ENCODE measurements at regions not wholly inside any gene's neighbourhood (a gene's known extent, or its start where the extent isn't known, plus 50 kb on each side); places are given as distances from the start of the nearest gene placed in this dataset.

GRCh38 chr4:3703677-3704521 lies 62.3 kb upstream of the ADRA2C start:
- DNase-seq: no peak

- no peak for DNase-seq
Observed at GRCh38 chr4:3703343-3703676, 62.9 kb upstream of the ADRA2C start.

- no peak for DNase-seq
Observed at GRCh38 chr4:3702561-3703221, 63.5 kb upstream of the ADRA2C start.

GRCh38 chr4:3701736-3702560 lies 64.2 kb upstream of the ADRA2C start:
- DNase-seq: no peak

GRCh38 chr4:3701271-3701734 lies 64.9 kb upstream of the ADRA2C start:
- DNase-seq: no peak

GRCh38 chr4:3700736-3701135 lies 65.4 kb upstream of the ADRA2C start:
- DNase-seq: no peak

GRCh38 chr4:3700223-3700622 lies 66.0 kb upstream of the ADRA2C start:
- no peak for DNase-seq

DNA sequence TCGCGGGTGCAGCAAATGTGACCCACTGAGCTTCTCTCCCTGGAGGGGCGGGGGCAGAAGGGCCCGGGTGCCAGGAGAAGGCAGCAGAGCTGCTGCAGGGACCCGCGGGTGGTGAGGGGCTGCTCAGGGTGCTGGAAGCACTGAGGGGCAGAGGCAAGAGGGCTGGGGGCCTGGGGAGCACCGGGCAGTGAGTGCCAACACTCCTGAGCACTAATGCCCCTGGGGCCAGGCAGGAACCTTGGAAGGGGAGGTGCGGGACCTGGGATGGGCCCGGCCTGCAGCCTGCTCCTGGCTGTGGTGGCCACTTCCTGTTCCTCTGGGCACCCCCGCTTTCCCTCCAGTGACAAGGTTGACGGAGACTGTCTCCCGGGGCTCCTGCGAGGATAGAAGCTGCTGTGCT lies 66.5 kb upstream of the ADRA2C start:
- no peak for DNase-seq

- DNase-seq: no peak
Observed at GRCh38 chr4:3699261-3699660, 66.9 kb upstream of the ADRA2C start.

DNA sequence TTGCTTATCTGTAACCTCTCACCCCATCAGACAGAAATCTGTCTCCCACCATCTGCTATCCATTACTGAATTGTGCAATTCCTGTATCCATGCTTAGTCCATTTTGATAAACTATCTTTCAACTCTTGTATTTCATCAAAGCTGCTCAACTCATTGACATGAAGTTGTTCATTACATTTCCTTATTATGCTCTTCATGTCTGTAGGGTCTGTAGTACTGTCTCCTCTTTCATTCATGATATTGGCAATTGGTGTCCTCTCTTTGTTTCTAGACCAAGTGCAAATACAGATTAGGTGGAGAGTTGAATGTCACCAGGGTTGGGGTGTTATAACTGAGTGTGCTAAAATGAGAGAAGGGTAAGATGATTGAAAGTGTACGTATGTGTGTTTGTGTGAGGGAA lies 69.2 kb upstream of the ADRA2C start:
- no peak for DNase-seq

- no peak for DNase-seq
Observed at GRCh38 chr4:3690551-3691152, 75.5 kb upstream of the ADRA2C start.

- DNase-seq: no peak
Observed at GRCh38 chr4:3689576-3690550, 76.3 kb upstream of the ADRA2C start.

DNA sequence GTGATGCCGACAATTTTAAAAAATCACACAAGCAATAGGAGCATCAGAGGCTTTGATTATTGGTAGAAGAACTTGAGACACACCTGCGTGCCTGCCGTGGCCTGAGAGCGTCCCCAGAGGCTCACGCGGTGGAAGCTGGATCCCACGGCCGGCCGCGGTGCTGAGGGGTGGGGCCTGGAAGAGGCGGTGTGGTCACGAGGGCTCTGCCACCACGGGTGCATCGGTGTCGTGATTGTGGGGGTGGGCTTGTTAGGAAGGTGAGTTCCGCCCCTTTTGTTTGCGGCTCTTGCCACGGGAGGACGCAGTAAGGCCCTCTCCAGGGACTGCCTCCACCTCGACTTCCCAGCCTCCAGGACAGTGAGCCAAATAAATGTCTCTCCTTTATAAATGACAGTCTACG lies 77.2 kb upstream of the ADRA2C start:
- no peak for DNase-seq

DNA sequence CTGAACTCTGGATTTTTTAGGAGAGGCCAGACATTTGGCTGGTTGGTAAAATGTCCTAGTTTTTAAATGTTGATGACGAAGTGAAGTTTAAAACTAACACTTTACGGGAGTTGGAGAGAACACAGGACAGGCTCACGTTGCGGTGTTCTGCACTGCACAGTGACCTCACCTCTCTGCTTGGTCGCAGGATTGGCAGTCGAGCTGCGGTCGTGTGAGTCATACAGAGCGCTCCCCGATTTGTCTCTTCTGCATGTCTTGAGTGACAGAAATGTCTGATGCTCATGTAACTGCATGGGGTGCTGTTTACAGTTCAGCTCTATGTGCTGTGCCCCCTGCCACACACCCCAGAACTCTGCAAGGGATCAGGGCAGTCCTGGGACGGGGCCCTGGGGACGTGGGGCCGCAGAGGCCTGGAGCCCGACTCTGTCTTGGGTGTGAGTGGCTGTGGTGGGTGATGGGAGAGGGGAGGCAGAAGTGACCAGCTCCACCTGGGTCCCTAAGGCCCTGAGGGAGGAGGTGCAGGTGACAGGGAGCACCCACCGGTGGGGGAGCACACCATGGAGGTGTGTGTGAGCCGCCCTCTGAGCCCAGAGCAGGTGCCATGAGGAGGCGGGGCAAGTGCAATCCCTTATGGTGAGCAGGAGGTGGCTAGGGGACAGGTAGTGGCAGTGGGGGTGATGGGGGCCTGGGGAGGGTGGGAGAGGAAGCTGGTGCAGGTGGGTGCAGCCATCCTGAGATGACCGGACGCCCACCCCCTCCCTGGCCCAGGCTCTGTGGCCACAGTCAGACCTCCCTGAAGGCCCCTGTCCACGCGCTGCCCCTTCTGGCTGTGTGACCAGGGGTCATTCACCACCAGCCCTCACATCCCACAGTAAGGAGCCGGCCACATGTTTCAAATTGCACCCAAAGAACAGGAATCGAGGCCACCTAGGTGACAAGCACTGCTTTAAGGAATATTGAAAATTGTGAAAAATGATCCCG lies 77.9 kb upstream of the ADRA2C start:
- DNase-seq: no peak

DNA sequence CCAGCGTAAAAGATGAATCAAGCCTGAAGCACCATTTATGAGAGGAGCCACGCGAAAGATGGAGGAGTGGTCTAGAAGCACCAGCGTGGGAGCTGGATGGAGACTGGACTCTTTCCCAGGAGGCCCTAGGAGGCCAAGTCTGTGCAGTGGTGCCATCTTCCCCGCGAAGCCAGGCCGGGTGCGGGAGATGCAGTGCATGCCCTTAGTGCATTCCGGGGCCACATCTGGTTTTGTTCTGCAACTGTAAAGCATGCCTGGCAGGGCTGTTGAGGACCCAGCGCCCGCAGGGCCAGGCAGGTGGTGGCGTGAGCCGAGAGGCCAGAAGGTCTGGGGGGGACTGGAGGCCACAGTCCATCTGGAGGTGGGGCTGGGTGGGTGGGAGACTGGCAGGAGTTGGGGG lies 78.6 kb upstream of the ADRA2C start:
- DNase-seq: no peak

GRCh38 chr4:3686753-3687152 lies 79.4 kb upstream of the ADRA2C start:
- no peak for DNase-seq

DNA sequence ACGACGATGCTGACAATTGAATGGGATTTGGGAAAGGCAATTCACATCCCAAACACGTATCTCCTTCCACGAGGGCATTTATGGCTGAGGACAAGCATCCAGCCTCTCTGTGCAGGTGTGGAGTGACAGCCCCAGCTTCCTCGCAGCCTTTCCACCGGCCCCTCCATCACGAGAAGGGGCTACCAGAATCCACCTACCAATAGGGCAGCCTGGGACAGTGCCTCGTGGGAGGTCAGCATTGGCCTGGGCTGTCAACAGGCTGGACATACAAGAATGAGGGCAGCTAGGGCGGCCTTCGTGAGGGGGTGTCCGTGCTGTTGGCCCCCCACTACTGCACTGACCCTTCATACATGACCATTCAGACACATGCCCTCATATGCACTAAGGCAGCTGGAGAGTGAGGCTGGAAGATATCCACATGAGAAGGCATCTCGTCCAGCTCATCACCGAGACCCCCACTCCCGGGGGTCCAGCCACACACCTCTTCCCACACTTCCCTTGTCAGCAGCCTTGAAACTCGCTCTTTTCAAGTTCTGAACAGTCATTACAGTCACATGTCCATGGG lies 81.0 kb upstream of the ADRA2C start:
- no peak for DNase-seq

GRCh38 chr4:3684546-3684945 lies 81.6 kb upstream of the ADRA2C start:
- no peak for DNase-seq

DNA sequence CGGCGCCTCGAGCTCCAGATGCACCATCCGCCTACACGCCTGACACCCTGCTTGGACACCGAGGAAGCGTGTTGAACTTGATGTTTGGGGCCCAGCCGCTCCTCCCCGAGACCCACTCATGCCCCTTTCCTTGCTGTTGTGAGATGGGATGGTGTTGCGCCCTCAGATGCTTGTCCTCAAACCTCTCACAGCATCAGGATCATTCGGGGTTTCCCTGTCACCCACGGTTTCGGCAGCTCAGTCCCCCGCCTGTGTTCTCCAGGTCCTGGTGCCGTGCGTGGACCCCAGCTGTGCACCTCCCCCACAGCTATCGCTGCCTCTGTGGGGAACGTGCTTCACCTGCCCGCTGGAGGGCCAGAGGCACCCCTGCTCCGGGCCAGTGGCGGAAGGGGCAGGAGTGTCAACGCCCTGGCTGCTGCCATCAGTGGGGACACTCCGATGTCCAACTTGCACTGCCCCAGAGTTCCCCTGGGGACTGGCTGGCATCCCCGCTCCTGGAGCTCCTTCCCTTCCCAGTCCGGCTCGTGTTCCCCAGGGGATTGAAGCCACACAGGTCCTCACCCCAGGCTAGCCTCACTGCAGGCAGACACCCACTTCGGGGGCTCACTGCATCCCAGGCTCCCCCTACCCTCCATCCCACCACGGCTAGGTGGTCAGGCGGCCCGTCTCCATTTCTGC lies 82.3 kb upstream of the ADRA2C start:
- no peak for DNase-seq
